Neural cell (in vitro differentiated cells): ENCODE measurements at regions not wholly inside any gene's neighbourhood (a gene's known extent, or its start where the extent isn't known, plus 50 kb on each side); places are given as distances from the start of the nearest gene placed in this dataset.

Experiments used
- H2AFZ ChIP-seq: fragments of 200-600, 300-800 bp; sonication (generic), shearing (Covaris generic); 2 replicates; pipeline ENCODE4 v1.6.0; 2014; ENCODE audit warnings: low read depth, mild to moderate bottlenecking, antibody characterized with exemption, low read length, moderate library complexity
- H3F3A ChIP-seq: fragments of 200-600 bp; shearing (Covaris generic); 2 replicates; pipeline ENCODE4 v1.6.1; 2016; ENCODE audit warnings: mild to moderate bottlenecking, moderate library complexity, mixed read lengths, antibody characterized with exemption, low read length; ENCODE audit not compliant: insufficient read depth, poor library complexity, severe bottlenecking
- H3K27ac ChIP-seq: fragments of 200-600, 300-800 bp; sonication (generic), shearing (Covaris generic); 2 replicates; pipeline ENCODE4 v1.5.1; 2014; ENCODE audit warnings: mild to moderate bottlenecking, low read length, moderate library complexity
- H3K27me3 ChIP-seq: fragments of 300-800, 200-600 bp; sonication (generic), shearing (Covaris generic); 2 replicates; pipeline ENCODE4 v1.6.0; 2014; ENCODE audit warnings: mild to moderate bottlenecking, low read depth, low read length, moderate library complexity; ENCODE audit not compliant: insufficient read depth
- H3K36me3 ChIP-seq: fragments of 300-800, 200-600 bp; sonication (generic), shearing (Covaris generic); 2 replicates; pipeline ENCODE4 v1.5.1; 2014; ENCODE audit warnings: mild to moderate bottlenecking, antibody characterized with exemption, low read length, moderate library complexity; ENCODE audit not compliant: insufficient read depth
- H3K4me2 ChIP-seq: fragments of 300-800, 200-600 bp; sonication (generic), shearing (Covaris generic); 2 replicates; pipeline ENCODE4 v1.6.0; 2014; ENCODE audit warnings: mild to moderate bottlenecking, low read length
- H3K4me3 ChIP-seq: fragments of 300-800, 200-600 bp; sonication (generic), shearing (Covaris generic); 2 replicates; pipeline ENCODE4 v1.5.1; 2014; ENCODE audit warnings: mild to moderate bottlenecking, low read length, moderate library complexity
- H3K79me2 ChIP-seq: fragments of 200-600 bp; shearing (Covaris generic); replicated peaks from 2 replicates; pipeline ENCODE4 v1.6.0; 2014; ENCODE audit warnings: mild to moderate bottlenecking, low read length, moderate library complexity; ENCODE audit not compliant: insufficient read depth
- H3K9ac ChIP-seq: fragments of 300-800, 200-600 bp; sonication (generic), shearing (Covaris generic); 2 replicates; pipeline ENCODE4 v1.6.1; 2016; ENCODE audit warnings: mild to moderate bottlenecking, low read length, mixed read lengths
- H3K9me2 ChIP-seq: fragments of 200-600 bp; shearing (Covaris generic); 2 replicates; pipeline ENCODE4 v1.6.1; 2016; ENCODE audit warnings: mild to moderate bottlenecking, low read length, mixed read lengths; ENCODE audit not compliant: insufficient read depth
- H3K9me3 ChIP-seq: fragments of 200-600, 300-800 bp; sonication (generic), shearing (Covaris generic); 2 replicates; pipeline ENCODE4 v1.6.1; 2016; ENCODE audit warnings: mild to moderate bottlenecking, mixed run types, low read length, moderate library complexity, mixed read lengths
- H4K20me1 ChIP-seq: fragments of 200-600 bp; shearing (Covaris generic); 2 replicates; pipeline ENCODE4 v1.6.1; 2016; ENCODE audit warnings: mild to moderate bottlenecking, mixed run types; ENCODE audit not compliant: insufficient read depth
- EP300 ChIP-seq: fragments of 450-650 bp; conservative IDR thresholded peaks from 2 replicates; pipeline ENCODE4 v1.6.1; 2014; ENCODE audit warnings: antibody characterized with exemption, mild to moderate bottlenecking, moderate library complexity; ENCODE audit not compliant: poor library complexity, severe bottlenecking
- EZH2 ChIP-seq: fragments of 200-600, 300-800 bp; shearing (Covaris generic), sonication (generic); IDR thresholded peaks from 2 replicates; pipeline ENCODE4 v1.6.1; 2014; ENCODE audit warnings: antibody characterized with exemption, low read length, borderline replicate concordance, mild to moderate bottlenecking; ENCODE audit not compliant: insufficient read depth, poor library complexity, severe bottlenecking
- MXI1 ChIP-seq: fragments of 450-650 bp; conservative IDR thresholded peaks from 2 replicates; pipeline ENCODE4 v1.6.1; 2014; ENCODE audit warnings: antibody characterized with exemption, mild to moderate bottlenecking; ENCODE audit not compliant: poor library complexity, severe bottlenecking
- POLR2AphosphoS5 ChIP-seq: IDR thresholded peaks from 2 replicates; pipeline ENCODE4 v1.6.1; 2012
- RAD21 ChIP-seq: fragments of 450-650 bp; conservative IDR thresholded peaks from 2 replicates; pipeline ENCODE4 v1.6.1; 2014; ENCODE audit warnings: antibody characterized with exemption, mild to moderate bottlenecking, moderate library complexity
- SMC3 ChIP-seq: fragments of 450-650 bp; conservative IDR thresholded peaks from 2 replicates; pipeline ENCODE4 v1.6.1; 2014; ENCODE audit warnings: antibody characterized with exemption, mild to moderate bottlenecking, moderate library complexity; ENCODE audit not compliant: poor library complexity
- TAF1 ChIP-seq: IDR thresholded peaks from 2 replicates; pipeline ENCODE4 v1.6.1; 2012; ENCODE audit warnings: low read depth
- TF ChIP-seq, protein P1 (sequence below): IDR thresholded peaks from 2 replicates; pipeline ENCODE4 v1.6.1; 2012; ENCODE audit warnings: borderline replicate concordance
- TF ChIP-seq, protein P2 (sequence below): fragments of 450-650 bp; IDR thresholded peaks from 2 replicates; pipeline ENCODE4 v1.5.1; 2014; ENCODE audit warnings: antibody characterized with exemption, mild to moderate bottlenecking, moderate library complexity; ENCODE audit not compliant: poor library complexity, severe bottlenecking

DNA sequence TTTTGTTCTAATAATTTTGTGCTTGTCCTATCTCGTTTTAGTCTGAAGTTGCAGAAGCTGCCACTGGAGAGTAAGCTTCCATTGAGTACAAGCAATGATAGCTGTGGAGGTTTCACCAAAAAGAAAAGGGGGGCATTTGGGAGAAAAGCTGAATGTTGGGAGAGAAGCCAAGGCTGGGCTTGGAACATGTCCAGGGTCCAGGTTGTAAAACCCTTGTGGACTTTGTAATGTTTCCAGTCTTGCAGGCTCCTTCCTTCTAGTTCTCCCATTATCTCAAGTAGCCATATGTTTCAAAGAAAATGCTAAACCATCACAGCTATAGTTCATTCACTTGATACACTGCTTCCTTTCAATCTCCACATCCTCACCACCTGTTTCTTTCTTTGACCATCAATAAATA is 880.2 kb downstream of the NLGN4Y start:
- no peak overlapping the region for H3K27ac ChIP-seq
- no peaks in the 10 kb centered on the region for H4K20me1 ChIP-seq
- no peaks in the 10 kb centered on the region for H3K36me3 ChIP-seq
- H3K9me3 ChIP-seq = no peaks in the 10 kb centered on the region
- TF ChIP-seq, protein P1, sequence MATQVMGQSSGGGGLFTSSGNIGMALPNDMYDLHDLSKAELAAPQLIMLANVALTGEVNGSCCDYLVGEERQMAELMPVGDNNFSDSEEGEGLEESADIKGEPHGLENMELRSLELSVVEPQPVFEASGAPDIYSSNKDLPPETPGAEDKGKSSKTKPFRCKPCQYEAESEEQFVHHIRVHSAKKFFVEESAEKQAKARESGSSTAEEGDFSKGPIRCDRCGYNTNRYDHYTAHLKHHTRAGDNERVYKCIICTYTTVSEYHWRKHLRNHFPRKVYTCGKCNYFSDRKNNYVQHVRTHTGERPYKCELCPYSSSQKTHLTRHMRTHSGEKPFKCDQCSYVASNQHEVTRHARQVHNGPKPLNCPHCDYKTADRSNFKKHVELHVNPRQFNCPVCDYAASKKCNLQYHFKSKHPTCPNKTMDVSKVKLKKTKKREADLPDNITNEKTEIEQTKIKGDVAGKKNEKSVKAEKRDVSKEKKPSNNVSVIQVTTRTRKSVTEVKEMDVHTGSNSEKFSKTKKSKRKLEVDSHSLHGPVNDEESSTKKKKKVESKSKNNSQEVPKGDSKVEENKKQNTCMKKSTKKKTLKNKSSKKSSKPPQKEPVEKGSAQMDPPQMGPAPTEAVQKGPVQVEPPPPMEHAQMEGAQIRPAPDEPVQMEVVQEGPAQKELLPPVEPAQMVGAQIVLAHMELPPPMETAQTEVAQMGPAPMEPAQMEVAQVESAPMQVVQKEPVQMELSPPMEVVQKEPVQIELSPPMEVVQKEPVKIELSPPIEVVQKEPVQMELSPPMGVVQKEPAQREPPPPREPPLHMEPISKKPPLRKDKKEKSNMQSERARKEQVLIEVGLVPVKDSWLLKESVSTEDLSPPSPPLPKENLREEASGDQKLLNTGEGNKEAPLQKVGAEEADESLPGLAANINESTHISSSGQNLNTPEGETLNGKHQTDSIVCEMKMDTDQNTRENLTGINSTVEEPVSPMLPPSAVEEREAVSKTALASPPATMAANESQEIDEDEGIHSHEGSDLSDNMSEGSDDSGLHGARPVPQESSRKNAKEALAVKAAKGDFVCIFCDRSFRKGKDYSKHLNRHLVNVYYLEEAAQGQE = no peak
- TF ChIP-seq POLR2AphosphoS5 = no peak
- no peak for TF ChIP-seq MXI1
- no peak for TF ChIP-seq TAF1
- TF ChIP-seq SMC3 = no peak
- TF ChIP-seq, protein P2, sequence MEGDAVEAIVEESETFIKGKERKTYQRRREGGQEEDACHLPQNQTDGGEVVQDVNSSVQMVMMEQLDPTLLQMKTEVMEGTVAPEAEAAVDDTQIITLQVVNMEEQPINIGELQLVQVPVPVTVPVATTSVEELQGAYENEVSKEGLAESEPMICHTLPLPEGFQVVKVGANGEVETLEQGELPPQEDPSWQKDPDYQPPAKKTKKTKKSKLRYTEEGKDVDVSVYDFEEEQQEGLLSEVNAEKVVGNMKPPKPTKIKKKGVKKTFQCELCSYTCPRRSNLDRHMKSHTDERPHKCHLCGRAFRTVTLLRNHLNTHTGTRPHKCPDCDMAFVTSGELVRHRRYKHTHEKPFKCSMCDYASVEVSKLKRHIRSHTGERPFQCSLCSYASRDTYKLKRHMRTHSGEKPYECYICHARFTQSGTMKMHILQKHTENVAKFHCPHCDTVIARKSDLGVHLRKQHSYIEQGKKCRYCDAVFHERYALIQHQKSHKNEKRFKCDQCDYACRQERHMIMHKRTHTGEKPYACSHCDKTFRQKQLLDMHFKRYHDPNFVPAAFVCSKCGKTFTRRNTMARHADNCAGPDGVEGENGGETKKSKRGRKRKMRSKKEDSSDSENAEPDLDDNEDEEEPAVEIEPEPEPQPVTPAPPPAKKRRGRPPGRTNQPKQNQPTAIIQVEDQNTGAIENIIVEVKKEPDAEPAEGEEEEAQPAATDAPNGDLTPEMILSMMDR = no peak
- no peak for TF ChIP-seq EP300
- TF ChIP-seq EZH2 = no peak
- no peak for TF ChIP-seq RAD21
- H3K9me2 ChIP-seq = no peaks in the 10 kb centered on the region
- H3K4me3 ChIP-seq = no peak overlapping the region
- H3K4me2 ChIP-seq = no peak overlapping the region
- H3K79me2 ChIP-seq = no peaks in the 10 kb centered on the region
- H2AFZ ChIP-seq = no peak overlapping the region
- H3F3A ChIP-seq = no peaks in the 10 kb centered on the region
- no peaks in the 10 kb centered on the region for H3K27me3 ChIP-seq
- no peak overlapping the region for H3K9ac ChIP-seq

DNA sequence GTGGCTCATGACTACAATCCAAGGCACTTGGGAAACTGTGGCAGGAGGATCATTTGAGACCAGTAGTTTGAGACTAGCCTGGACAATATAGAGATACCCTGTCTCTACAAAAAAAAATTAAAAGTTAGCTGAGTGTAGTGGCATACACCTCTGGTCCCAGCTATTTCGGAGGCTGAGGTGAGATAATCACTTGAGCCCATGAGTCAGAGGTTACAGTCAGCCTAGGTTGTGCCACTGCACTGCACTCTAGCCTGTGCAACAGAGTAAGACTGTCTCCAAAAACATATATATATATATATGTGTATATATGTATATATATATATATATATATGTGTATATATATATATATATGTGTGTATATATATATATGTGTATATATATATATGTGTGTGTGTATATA is 890.8 kb downstream of the NLGN4Y start:
- TF ChIP-seq, protein P2 = no peak
- TF ChIP-seq MXI1 = no peak
- TF ChIP-seq SMC3 = no peak
- no peak for TF ChIP-seq EP300
- TF ChIP-seq, protein P1 = no peak
- no peak for TF ChIP-seq POLR2AphosphoS5
- TF ChIP-seq TAF1 = no peak
- TF ChIP-seq EZH2 = no peak
- no peaks in the 10 kb centered on the region for H3K9me2 ChIP-seq

More for the DNA sequence above, 890.8 kb downstream of the NLGN4Y start:
- Histone ChIP-seq H2AFZ (no peak overlapping the region), H3K27ac (no peak overlapping the region), H3K9me3 (no peaks in the 10 kb centered on the region), H3K9ac (no peak overlapping the region), H3F3A (no peaks in the 10 kb centered on the region), H3K4me3 (no peak overlapping the region), H3K79me2 (no peaks in the 10 kb centered on the region), H3K27me3 (no peaks in the 10 kb centered on the region), H3K36me3 (no peaks in the 10 kb centered on the region), H4K20me1 (no peaks in the 10 kb centered on the region), H3K4me2 (no peak overlapping the region)
